ENCODE measurements at regions not wholly inside any gene's neighbourhood (a gene's known extent, or its start where the extent isn't known, plus 50 kb on each side); places are given as distances from the start of the nearest gene placed in this dataset.
"Not testable (repeated sequence)": the region's sequence is repeated elsewhere in the genome, so short reads cannot be mapped to it uniquely, and the experiment has no call there.

DNA sequence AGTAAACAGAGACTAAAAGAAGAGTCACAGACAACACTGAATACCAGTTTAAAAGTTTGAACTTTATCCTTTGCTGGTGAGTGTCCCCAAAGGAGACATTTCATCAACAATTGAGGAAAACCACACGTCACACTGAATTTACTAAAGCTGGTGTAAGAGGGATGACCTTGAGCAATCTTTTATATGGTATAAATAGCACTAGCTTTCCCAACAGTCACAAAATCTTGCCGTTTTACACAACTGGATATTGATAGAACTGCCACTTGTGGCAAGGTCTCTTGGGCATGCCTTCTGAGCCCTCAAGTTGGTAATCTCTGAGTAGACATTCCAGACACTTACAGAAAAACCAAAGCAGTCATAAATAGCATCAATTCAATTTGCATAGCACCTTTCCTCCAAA lies 311.5 kb upstream of the TARS1 start:
- Mint-ChIP-seq H3K27me3 (no peaks in the 10 kb centered on the region), H3K4me1 (ENCODE audit: low read depth in 2 of 2) (no peaks in the 10 kb centered on the region), H3K36me3 (peaks cover 4% of the 10 kb centered on the region), H3K27ac (no peak overlapping the region), H3K4me3 (no peak overlapping the region), H3K9me3 (peaks cover 12% of the 10 kb centered on the region)
- no peak for DNase-seq (ENCODE audit: low spot score)
- no peak for ATAC-seq

DNA sequence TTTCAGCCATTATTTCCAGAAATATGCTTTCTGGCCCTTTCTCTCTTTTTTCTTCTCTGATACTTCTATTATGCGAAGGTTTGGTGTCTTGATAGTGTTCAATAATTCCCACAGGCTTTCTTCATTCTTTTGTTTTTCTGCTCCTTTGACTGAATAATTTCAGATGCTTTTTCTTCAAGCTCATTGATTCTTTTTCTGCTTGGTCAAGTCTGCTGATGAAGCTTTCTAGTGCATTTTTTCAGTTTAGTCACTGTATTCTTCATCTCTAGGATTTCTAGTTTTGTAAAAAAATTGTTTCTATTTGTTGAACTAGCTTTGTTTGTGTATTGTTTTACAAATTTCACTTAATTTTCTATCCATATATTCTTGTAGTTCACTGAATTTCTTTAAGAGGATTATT lies 304.0 kb upstream of the TARS1 start:
- Mint-ChIP-seq H3K9me3 (peaks cover 8% of the 10 kb centered on the region), H3K27me3 (no peaks in the 10 kb centered on the region), H3K27ac (no peak overlapping the region), H3K4me1 (ENCODE audit: low read depth in 2 of 2) (no peaks in the 10 kb centered on the region), H3K4me3 (no peak overlapping the region), H3K36me3 (peaks cover 22% of the 10 kb centered on the region)
- DNase-seq (ENCODE audit: low spot score), result no peak
- no peak for ATAC-seq

DNA sequence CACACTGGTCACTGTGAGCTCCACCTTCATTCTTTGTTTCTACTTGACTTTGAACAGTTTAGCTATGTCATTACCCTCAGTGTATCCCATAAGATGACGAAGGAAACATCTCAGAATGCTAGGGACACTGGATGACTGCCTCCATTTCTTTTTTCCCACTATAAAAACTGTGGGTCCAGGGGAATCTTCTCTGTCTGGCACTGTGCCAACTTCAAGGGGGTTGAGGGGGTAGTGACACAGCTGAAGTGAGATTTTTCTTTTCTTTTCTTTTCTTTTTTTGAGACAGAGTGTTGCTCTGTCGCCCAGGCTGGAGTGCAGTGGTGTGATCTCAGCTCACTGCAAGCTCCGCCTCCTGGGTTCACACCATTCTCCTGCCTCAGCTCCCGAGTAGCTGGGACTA lies 302.6 kb upstream of the TARS1 start:
- not testable (repeated sequence) for H3K27ac Mint-ChIP-seq; H3K27me3 Mint-ChIP-seq; DNase-seq (ENCODE audit: low spot score); H3K4me3 Mint-ChIP-seq; H3K4me1 Mint-ChIP-seq (ENCODE audit: low read depth in 2 of 2); ATAC-seq; H3K9me3 Mint-ChIP-seq
- peaks cover 22% of the 10 kb centered on the region for H3K36me3 Mint-ChIP-seq

GRCh38 chr5:33143405-33144123 lies 297.2 kb upstream of the TARS1 start:
- Mint-ChIP-seq H3K4me3 (no peak overlapping the region), H3K4me1 (ENCODE audit: low read depth in 2 of 2) (no peaks in the 10 kb centered on the region), H3K27ac (no peak overlapping the region), H3K9me3 (peaks cover 9% of the 10 kb centered on the region), H3K36me3 (no peaks in the 10 kb centered on the region), H3K27me3 (no peaks in the 10 kb centered on the region)
- DNase-seq (ENCODE audit: low spot score) (no peak), ATAC-seq (no peak)

GRCh38 chr5:33146881-33147280 lies 293.9 kb upstream of the TARS1 start:
- H3K4me3 Mint-ChIP-seq, result no peak overlapping the region
- H3K9me3 Mint-ChIP-seq, result peaks cover 9% of the 10 kb centered on the region
- ATAC-seq, result no peak
- no peaks in the 10 kb centered on the region for H3K36me3 Mint-ChIP-seq
- H3K4me1 Mint-ChIP-seq (ENCODE audit: low read depth in 2 of 2), result no peaks in the 10 kb centered on the region
- no peak for DNase-seq (ENCODE audit: low spot score)
- H3K27me3 Mint-ChIP-seq, result no peaks in the 10 kb centered on the region
- no peak overlapping the region for H3K27ac Mint-ChIP-seq

DNA sequence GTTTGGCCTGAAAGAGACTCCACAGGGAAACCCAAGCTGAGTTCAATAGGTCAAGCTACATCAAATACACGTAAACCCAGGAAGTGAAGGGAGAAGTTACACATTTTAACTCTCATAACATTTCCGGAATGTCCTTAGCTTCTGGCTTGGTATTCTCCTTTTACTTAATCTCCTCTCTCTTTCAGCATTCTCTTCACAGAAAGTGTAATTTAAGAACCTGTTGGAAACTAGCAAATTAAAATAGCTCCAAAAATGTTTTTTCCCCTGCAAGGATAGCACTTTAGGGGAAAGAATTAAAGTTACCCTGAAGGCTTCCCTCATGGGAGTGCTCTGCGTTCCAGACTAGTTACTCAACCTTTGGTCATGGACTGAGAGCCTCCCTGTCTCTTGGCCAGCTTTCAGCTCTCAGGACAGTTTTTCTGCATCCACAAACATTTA lies 292.7 kb upstream of the TARS1 start:
- ATAC-seq (no peak), DNase-seq (ENCODE audit: low spot score) (no peak)
- Mint-ChIP-seq H3K36me3 (no peaks in the 10 kb centered on the region), H3K4me3 (no peak overlapping the region), H3K9me3 (peaks cover 9% of the 10 kb centered on the region), H3K27ac (no peak overlapping the region), H3K4me1 (ENCODE audit: low read depth in 2 of 2) (no peaks in the 10 kb centered on the region), H3K27me3 (no peaks in the 10 kb centered on the region)

GRCh38 chr5:33153372-33153771 lies 287.4 kb upstream of the TARS1 start:
- no peak overlapping the region for H3K27ac Mint-ChIP-seq
- H3K9me3 Mint-ChIP-seq, result peaks cover 11% of the 10 kb centered on the region
- H3K4me3 Mint-ChIP-seq, result no peak overlapping the region
- H3K36me3 Mint-ChIP-seq, result no peaks in the 10 kb centered on the region
- H3K4me1 Mint-ChIP-seq (ENCODE audit: low read depth in 2 of 2), result no peaks in the 10 kb centered on the region
- ATAC-seq (no peak), DNase-seq (ENCODE audit: low spot score) (no peak)
- H3K27me3 Mint-ChIP-seq, result no peaks in the 10 kb centered on the region

- Mint-ChIP-seq H3K4me3 (no peak overlapping the region), H3K9me3 (peaks cover 7% of the 10 kb centered on the region)
These were observed 286.9 kb upstream of the TARS1 start for GRCh38 chr5:33153831-33154230.

GRCh38 chr5:33160871-33161270 lies 279.9 kb upstream of the TARS1 start:
- Mint-ChIP-seq H3K9me3 (peaks cover 14% of the 10 kb centered on the region), H3K27ac (no peak overlapping the region), H3K27me3 (no peaks in the 10 kb centered on the region), H3K4me1 (ENCODE audit: low read depth in 2 of 2) (no peaks in the 10 kb centered on the region), H3K4me3 (no peak overlapping the region), H3K36me3 (peaks cover 4% of the 10 kb centered on the region)
- ATAC-seq (no peak), DNase-seq (ENCODE audit: low spot score) (no peak)

More at GRCh38 chr5:33153831-33154230, 286.9 kb upstream of the TARS1 start:
- no peak overlapping the region for H3K27ac Mint-ChIP-seq
- H3K27me3 Mint-ChIP-seq, result no peaks in the 10 kb centered on the region
- no peak for ATAC-seq
- H3K4me1 Mint-ChIP-seq (ENCODE audit: low read depth in 2 of 2), result no peaks in the 10 kb centered on the region
- H3K36me3 Mint-ChIP-seq, result no peaks in the 10 kb centered on the region
- DNase-seq (ENCODE audit: low spot score), result no peak

DNA sequence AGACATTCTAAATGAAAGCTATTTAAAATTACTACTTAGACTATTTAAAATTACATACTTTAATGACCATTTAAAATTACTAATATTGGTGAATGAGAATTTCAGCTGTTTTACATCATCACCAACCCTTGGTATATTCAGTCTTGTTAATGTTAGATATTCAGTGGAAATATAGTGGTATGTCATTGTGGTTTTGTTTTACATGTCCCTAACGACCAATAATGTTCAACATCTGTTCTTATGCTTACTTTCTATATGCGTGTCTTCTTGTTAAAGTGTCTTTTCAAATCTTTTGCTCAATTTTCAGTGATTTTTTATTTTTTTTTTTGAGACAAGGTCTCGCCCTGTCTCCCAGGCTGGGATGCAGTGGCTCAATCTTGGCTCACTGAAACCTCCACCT lies 279.3 kb upstream of the TARS1 start:
- peaks cover 5% of the 10 kb centered on the region for H3K36me3 Mint-ChIP-seq
- ATAC-seq (no peak), DNase-seq (ENCODE audit: low spot score) (no peak)
- H3K4me1 Mint-ChIP-seq (ENCODE audit: low read depth in 2 of 2), result no peaks in the 10 kb centered on the region
- no peaks in the 10 kb centered on the region for H3K27me3 Mint-ChIP-seq
- no peak overlapping the region for H3K4me3 Mint-ChIP-seq
- peaks cover 15% of the 10 kb centered on the region for H3K9me3 Mint-ChIP-seq
- no peak overlapping the region for H3K27ac Mint-ChIP-seq

GRCh38 chr5:33162057-33162456 lies 278.7 kb upstream of the TARS1 start:
- Mint-ChIP-seq H3K9me3 (peaks cover 15% of the 10 kb centered on the region), H3K4me1 (ENCODE audit: low read depth in 2 of 2) (no peaks in the 10 kb centered on the region), H3K4me3 (no peak overlapping the region), H3K36me3 (peaks cover 5% of the 10 kb centered on the region), H3K27me3 (no peaks in the 10 kb centered on the region), H3K27ac (no peak overlapping the region)
- ATAC-seq (no peak), DNase-seq (ENCODE audit: low spot score) (no peak)

DNA sequence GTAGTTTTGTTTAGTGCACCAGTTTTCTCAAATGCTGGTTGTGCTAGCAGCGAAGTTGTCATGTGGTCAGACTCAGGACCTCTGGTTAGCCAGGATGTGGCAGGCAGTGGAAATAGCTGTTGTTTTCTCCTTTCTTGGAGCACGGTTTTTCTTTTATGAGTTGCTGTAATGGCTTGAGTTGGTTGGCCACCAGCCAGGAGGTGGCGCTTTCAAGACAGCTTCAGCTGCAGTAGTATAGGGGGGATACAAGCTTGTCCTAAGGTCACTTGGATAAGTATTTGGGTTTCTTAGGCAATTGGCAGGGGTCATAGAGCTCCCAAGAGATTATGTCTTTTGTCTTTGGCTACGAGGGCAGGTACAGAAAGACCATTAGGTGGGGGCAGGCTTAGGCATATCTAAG lies 274.2 kb upstream of the TARS1 start:
- no peak overlapping the region for H3K27ac Mint-ChIP-seq
- peaks cover 18% of the 10 kb centered on the region for H3K36me3 Mint-ChIP-seq
- ATAC-seq, result no peak
- peaks cover 19% of the 10 kb centered on the region for H3K9me3 Mint-ChIP-seq
- DNase-seq (ENCODE audit: low spot score), result no peak
- no peaks in the 10 kb centered on the region for H3K27me3 Mint-ChIP-seq
- H3K4me1 Mint-ChIP-seq (ENCODE audit: low read depth in 2 of 2), result no peaks in the 10 kb centered on the region
- H3K4me3 Mint-ChIP-seq, result no peak overlapping the region

- DNase-seq (ENCODE audit: low spot score) (no peak), ATAC-seq (peak in 1 of 2 donors; percentile 15)
- H3K27me3 Mint-ChIP-seq, result no peaks in the 10 kb centered on the region
- H3K4me1 Mint-ChIP-seq (ENCODE audit: low read depth in 2 of 2), result no peaks in the 10 kb centered on the region
- peaks cover 19% of the 10 kb centered on the region for H3K9me3 Mint-ChIP-seq
- H3K27ac Mint-ChIP-seq, result no peak overlapping the region
- no peak overlapping the region for H3K4me3 Mint-ChIP-seq
- H3K36me3 Mint-ChIP-seq, result peaks cover 18% of the 10 kb centered on the region
These were observed 273.8 kb upstream of the TARS1 start for GRCh38 chr5:33166948-33167347.

- H3K4me1 Mint-ChIP-seq (ENCODE audit: low read depth in 2 of 2), result no peaks in the 10 kb centered on the region
- H3K4me3 Mint-ChIP-seq, result no peak overlapping the region
- peaks cover 18% of the 10 kb centered on the region for H3K36me3 Mint-ChIP-seq
- ATAC-seq (no peak), DNase-seq (ENCODE audit: low spot score) (no peak)
- no peak overlapping the region for H3K27ac Mint-ChIP-seq
- H3K9me3 Mint-ChIP-seq, result peaks cover 19% of the 10 kb centered on the region
- H3K27me3 Mint-ChIP-seq, result no peaks in the 10 kb centered on the region
These were observed 273.2 kb upstream of the TARS1 start for GRCh38 chr5:33167541-33167940.

GRCh38 chr5:33170411-33170810 lies 270.4 kb upstream of the TARS1 start:
- peaks cover 18% of the 10 kb centered on the region for H3K36me3 Mint-ChIP-seq
- H3K27ac Mint-ChIP-seq, result no peak overlapping the region
- H3K9me3 Mint-ChIP-seq, result peaks cover 14% of the 10 kb centered on the region
- H3K4me3 Mint-ChIP-seq, result no peak overlapping the region
- no peak for DNase-seq (ENCODE audit: low spot score)
- H3K27me3 Mint-ChIP-seq, result no peaks in the 10 kb centered on the region
- ATAC-seq, result no peak
- no peaks in the 10 kb centered on the region for H3K4me1 Mint-ChIP-seq (ENCODE audit: low read depth in 2 of 2)
